Left lobe of liver (tissue), 2 donors: ENCODE measurements at regions not wholly inside any gene's neighbourhood (a gene's known extent, or its start where the extent isn't known, plus 50 kb on each side); places are given as distances from the start of the nearest gene placed in this dataset.

Source experiments
- ATAC-seq: fragments of 200-7000 bp; cut with Tn5 transposase; one replicate; pipeline ENCODE4 v1.9.1; 2020; ENCODE audit warnings: mild to moderate bottlenecking, moderate library complexity
- DNase-seq: peaks from one replicate; pipeline ENCODE4 v3.0.0-alpha.2; 2020; ENCODE audit warnings: low spot score
- donor health status: DM: no; HTN: no; CAD: no; lungs with moderate emphysema.
- donor health status: DM: no; HTN: yes; CAD: no.

GRCh38 chr2:40783704-40784103 is 331.8 kb upstream of the SLC8A1 start:
- no peak for DNase-seq
- ATAC-seq: no peak

GRCh38 chr2:40786636-40787035 is 334.7 kb upstream of the SLC8A1 start:
- ATAC-seq: no peak

GRCh38 chr2:40797120-40797519 is 345.2 kb upstream of the SLC8A1 start:
- ATAC-seq: no peak
- DNase-seq: no peak

More at GRCh38 chr2:40786636-40787035, 334.7 kb upstream of the SLC8A1 start:
- no peak for DNase-seq

- no peak for DNase-seq
- no peak for ATAC-seq
Observed at GRCh38 chr2:40803900-40804299, 352.0 kb upstream of the SLC8A1 start.

GRCh38 chr2:40809156-40809555 is 357.3 kb upstream of the SLC8A1 start:
- no peak for ATAC-seq
- DNase-seq: no peak

- ATAC-seq: no peak
Observed at GRCh38 chr2:40814616-40815015, 362.7 kb upstream of the SLC8A1 start.

GRCh38 chr2:40820319-40820718 is 368.4 kb upstream of the SLC8A1 start:
- DNase-seq (no peak), ATAC-seq (no peak)

More at GRCh38 chr2:40814616-40815015, 362.7 kb upstream of the SLC8A1 start:
- no peak for DNase-seq

GRCh38 chr2:40823478-40823877 is 371.6 kb upstream of the SLC8A1 start:
- DNase-seq (no peak), ATAC-seq (no peak)

- no peak for DNase-seq
- no peak for ATAC-seq
Observed at GRCh38 chr2:40824278-40824677, 372.4 kb upstream of the SLC8A1 start.

- ATAC-seq (no peak), DNase-seq (no peak)
Observed at GRCh38 chr2:40827392-40827791, 375.5 kb upstream of the SLC8A1 start.

- no peak for DNase-seq
- ATAC-seq: no peak
Observed at GRCh38 chr2:40831321-40831873, 379.5 kb upstream of the SLC8A1 start.

GRCh38 chr2:40841856-40842255 is 390.0 kb upstream of the SLC8A1 start:
- DNase-seq (no peak), ATAC-seq (no peak)

- ATAC-seq: no peak
- DNase-seq: no peak
Observed at GRCh38 chr2:40844353-40845277, 392.7 kb upstream of the SLC8A1 start.

- no peak for DNase-seq
Observed at GRCh38 chr2:40851661-40852060, 399.8 kb upstream of the SLC8A1 start.

GRCh38 chr2:40859617-40860016 is 407.7 kb upstream of the SLC8A1 start:
- no peak for ATAC-seq

More at GRCh38 chr2:40851661-40852060, 399.8 kb upstream of the SLC8A1 start:
- ATAC-seq: no peak

GRCh38 chr2:40867829-40868228 is 415.9 kb upstream of the SLC8A1 start:
- no peak for ATAC-seq
- DNase-seq: no peak

More at GRCh38 chr2:40859617-40860016, 407.7 kb upstream of the SLC8A1 start:
- DNase-seq: no peak

- DNase-seq: no peak
- ATAC-seq: no peak
Observed at GRCh38 chr2:40872580-40872979, 420.7 kb upstream of the SLC8A1 start.

- DNase-seq (no peak), ATAC-seq (no peak)
Observed at GRCh38 chr2:40874380-40874779, 422.5 kb upstream of the SLC8A1 start.

- DNase-seq: no peak
- no peak for ATAC-seq
Observed at GRCh38 chr2:40877734-40878288, 425.9 kb upstream of the SLC8A1 start.

- DNase-seq: no peak
- no peak for ATAC-seq
Observed at GRCh38 chr2:40879305-40879704, 427.4 kb upstream of the SLC8A1 start.

GRCh38 chr2:40886100-40886499 is 434.2 kb upstream of the SLC8A1 start:
- ATAC-seq (no peak), DNase-seq (no peak)

GRCh38 chr2:40886655-40887054 is 434.8 kb upstream of the SLC8A1 start:
- no peak for ATAC-seq
- no peak for DNase-seq
